H1 (cell line): ENCODE measurements at regions not wholly inside any gene's neighbourhood (a gene's known extent, or its start where the extent isn't known, plus 50 kb on each side); places are given as distances from the start of the nearest gene placed in this dataset.

Experiments
- CHD1 ChIP-seq: IDR thresholded peaks from 2 replicates; pipeline ENCODE4 v1.6.1; 2012; ENCODE audit warnings: low read depth, low read length, improper control_type of control experiment
- SAP30 ChIP-seq: fragments of 300-600 bp; sonication (generic); IDR thresholded peaks from 2 replicates; pipeline ENCODE4 v1.7.1; 2012; ENCODE audit warnings: low read length, moderate library complexity, mild to moderate bottlenecking, inconsistent platforms; ENCODE audit not compliant: insufficient read depth, insufficient replicate concordance
- SIRT6 ChIP-seq: IDR thresholded peaks from one replicate; pipeline ENCODE4 v1.7.1; 2012; ENCODE audit warnings: low read length, inconsistent platforms
- SIX5 ChIP-seq: IDR thresholded peaks from 2 replicates; pipeline ENCODE4 v1.6.1; 2011; ENCODE audit warnings: mild to moderate bottlenecking, low read depth, low read length
- TF ChIP-seq, protein P1 (sequence below): fragments of 300-600 bp; sonication (generic); IDR thresholded peaks from 2 replicates; pipeline ENCODE4 v1.7.1; 2012; ENCODE audit warnings: low read length, moderate library complexity, mild to moderate bottlenecking, inconsistent platforms; ENCODE audit not compliant: insufficient replicate concordance

- TF ChIP-seq, protein P1, sequence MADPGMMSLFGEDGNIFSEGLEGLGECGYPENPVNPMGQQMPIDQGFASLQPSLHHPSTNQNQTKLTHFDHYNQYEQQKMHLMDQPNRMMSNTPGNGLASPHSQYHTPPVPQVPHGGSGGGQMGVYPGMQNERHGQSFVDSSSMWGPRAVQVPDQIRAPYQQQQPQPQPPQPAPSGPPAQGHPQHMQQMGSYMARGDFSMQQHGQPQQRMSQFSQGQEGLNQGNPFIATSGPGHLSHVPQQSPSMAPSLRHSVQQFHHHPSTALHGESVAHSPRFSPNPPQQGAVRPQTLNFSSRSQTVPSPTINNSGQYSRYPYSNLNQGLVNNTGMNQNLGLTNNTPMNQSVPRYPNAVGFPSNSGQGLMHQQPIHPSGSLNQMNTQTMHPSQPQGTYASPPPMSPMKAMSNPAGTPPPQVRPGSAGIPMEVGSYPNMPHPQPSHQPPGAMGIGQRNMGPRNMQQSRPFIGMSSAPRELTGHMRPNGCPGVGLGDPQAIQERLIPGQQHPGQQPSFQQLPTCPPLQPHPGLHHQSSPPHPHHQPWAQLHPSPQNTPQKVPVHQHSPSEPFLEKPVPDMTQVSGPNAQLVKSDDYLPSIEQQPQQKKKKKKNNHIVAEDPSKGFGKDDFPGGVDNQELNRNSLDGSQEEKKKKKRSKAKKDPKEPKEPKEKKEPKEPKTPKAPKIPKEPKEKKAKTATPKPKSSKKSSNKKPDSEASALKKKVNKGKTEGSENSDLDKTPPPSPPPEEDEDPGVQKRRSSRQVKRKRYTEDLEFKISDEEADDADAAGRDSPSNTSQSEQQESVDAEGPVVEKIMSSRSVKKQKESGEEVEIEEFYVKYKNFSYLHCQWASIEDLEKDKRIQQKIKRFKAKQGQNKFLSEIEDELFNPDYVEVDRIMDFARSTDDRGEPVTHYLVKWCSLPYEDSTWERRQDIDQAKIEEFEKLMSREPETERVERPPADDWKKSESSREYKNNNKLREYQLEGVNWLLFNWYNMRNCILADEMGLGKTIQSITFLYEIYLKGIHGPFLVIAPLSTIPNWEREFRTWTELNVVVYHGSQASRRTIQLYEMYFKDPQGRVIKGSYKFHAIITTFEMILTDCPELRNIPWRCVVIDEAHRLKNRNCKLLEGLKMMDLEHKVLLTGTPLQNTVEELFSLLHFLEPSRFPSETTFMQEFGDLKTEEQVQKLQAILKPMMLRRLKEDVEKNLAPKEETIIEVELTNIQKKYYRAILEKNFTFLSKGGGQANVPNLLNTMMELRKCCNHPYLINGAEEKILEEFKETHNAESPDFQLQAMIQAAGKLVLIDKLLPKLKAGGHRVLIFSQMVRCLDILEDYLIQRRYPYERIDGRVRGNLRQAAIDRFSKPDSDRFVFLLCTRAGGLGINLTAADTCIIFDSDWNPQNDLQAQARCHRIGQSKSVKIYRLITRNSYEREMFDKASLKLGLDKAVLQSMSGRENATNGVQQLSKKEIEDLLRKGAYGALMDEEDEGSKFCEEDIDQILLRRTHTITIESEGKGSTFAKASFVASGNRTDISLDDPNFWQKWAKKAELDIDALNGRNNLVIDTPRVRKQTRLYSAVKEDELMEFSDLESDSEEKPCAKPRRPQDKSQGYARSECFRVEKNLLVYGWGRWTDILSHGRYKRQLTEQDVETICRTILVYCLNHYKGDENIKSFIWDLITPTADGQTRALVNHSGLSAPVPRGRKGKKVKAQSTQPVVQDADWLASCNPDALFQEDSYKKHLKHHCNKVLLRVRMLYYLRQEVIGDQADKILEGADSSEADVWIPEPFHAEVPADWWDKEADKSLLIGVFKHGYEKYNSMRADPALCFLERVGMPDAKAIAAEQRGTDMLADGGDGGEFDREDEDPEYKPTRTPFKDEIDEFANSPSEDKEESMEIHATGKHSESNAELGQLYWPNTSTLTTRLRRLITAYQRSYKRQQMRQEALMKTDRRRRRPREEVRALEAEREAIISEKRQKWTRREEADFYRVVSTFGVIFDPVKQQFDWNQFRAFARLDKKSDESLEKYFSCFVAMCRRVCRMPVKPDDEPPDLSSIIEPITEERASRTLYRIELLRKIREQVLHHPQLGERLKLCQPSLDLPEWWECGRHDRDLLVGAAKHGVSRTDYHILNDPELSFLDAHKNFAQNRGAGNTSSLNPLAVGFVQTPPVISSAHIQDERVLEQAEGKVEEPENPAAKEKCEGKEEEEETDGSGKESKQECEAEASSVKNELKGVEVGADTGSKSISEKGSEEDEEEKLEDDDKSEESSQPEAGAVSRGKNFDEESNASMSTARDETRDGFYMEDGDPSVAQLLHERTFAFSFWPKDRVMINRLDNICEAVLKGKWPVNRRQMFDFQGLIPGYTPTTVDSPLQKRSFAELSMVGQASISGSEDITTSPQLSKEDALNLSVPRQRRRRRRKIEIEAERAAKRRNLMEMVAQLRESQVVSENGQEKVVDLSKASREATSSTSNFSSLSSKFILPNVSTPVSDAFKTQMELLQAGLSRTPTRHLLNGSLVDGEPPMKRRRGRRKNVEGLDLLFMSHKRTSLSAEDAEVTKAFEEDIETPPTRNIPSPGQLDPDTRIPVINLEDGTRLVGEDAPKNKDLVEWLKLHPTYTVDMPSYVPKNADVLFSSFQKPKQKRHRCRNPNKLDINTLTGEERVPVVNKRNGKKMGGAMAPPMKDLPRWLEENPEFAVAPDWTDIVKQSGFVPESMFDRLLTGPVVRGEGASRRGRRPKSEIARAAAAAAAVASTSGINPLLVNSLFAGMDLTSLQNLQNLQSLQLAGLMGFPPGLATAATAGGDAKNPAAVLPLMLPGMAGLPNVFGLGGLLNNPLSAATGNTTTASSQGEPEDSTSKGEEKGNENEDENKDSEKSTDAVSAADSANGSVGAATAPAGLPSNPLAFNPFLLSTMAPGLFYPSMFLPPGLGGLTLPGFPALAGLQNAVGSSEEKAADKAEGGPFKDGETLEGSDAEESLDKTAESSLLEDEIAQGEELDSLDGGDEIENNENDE = no peak
- TF ChIP-seq SIX5 = no peak
- TF ChIP-seq SIRT6 = no peak
- TF ChIP-seq CHD1 = no peak
- no peak for TF ChIP-seq SAP30
Measured at GRCh38 chr2:41314511-41315070, 733.2 kb upstream of the PKDCC start (continued).
